Activated CD4-positive, alpha-beta memory T cell treated with anti-CD3 and anti-CD28 coated beads, Interleukin-2, amount 10 ng/mL, durations not matched to agents 7 days and 5 days (primary cell): ENCODE measurements at regions not wholly inside any gene's neighbourhood (a gene's known extent, or its start where the extent isn't known, plus 50 kb on each side); places are given as distances from the start of the nearest gene placed in this dataset.

Source experiments
- CTCF ChIA-PET: fragments of 350-600 bp; sonication (Branson Sonifier 250); formaldehyde crosslinking; loops from one replicate; lab custom pipeline; 2021; ENCODE audit warnings: antibody characterized with exemption, inconsistent platforms; lab: Charles Lee
- POLR2A ChIA-PET: fragments of 350-600 bp; sonication (Branson Sonifier 250); formaldehyde crosslinking; loops from one replicate; lab custom pipeline; 2021; ENCODE audit warnings: antibody characterized with exemption; lab: Charles Lee
- DNase-seq: peaks from one replicate; pipeline ENCODE4 v3.0.0-alpha.2; 2020
- H3K27ac Mint-ChIP-seq: one replicate; pipeline ENCODE4 v1.8.0; 2021; ENCODE audit warnings: mild to moderate bottlenecking, mixed read lengths
- H3K27me3 Mint-ChIP-seq: one replicate; pipeline ENCODE4 v1.8.0; 2021; ENCODE audit warnings: mixed read lengths
- H3K36me3 Mint-ChIP-seq: one replicate; pipeline ENCODE4 v1.8.0; 2021; ENCODE audit warnings: low read depth, mixed read lengths
- H3K4me1 Mint-ChIP-seq: one replicate; pipeline ENCODE4 v1.8.0; 2021; ENCODE audit warnings: mixed read lengths
- H3K4me3 Mint-ChIP-seq: one replicate; pipeline ENCODE4 v1.8.0; 2021; ENCODE audit warnings: mild to moderate bottlenecking, mixed read lengths
- H3K9me3 Mint-ChIP-seq: one replicate; pipeline ENCODE4 v1.8.0; 2021; ENCODE audit warnings: mixed read lengths

DNA sequence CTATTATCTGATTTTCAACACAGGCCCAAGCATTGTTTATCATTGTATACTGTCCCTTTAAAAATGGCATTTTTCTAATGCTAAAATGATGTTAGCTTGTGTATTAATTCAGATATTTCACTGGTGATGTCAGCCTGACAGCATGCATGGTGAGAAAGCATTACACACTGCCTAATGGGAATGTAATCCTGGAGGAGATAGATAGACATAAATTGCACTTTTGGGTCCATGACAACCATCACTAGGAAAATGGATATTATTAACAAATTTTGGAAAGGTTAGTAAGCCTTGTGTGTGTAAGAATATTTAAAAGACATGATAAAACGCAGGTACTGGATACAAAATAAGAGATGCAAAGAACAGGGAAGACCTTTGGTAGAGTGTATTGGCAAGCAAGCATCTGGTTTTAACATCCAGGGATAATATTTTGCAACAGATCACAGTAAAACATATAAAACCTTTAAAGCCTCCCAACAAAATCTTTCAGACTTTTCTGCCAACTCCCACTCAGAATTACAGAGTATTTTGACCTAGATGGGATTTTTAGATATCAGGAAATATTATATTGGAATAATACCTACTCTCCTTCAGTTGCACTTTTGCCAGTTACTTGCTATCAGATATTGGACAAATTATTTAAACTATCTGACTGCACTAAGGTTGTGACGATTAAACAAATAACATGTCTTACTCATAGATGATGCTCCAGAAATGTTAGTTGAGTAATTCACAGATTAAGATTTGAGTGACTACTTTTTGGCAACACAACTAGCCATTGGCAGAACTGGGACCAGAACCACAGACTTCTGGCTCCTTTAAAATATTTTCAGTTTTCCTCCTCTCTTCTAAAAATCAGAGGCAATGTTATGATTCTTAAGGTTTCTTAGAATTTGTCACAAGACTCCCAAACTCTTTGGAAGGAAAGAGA lies 291.6 kb upstream of the SEMA3C start:
- no peaks in the 10 kb centered on the region for H3K4me1 Mint-ChIP-seq
- H3K27ac Mint-ChIP-seq, result no peak overlapping the region
- ChIA-PET CTCF (no interaction called here), POLR2A (no interaction called here)
- no peaks in the 10 kb centered on the region for H3K27me3 Mint-ChIP-seq
- H3K4me3 Mint-ChIP-seq, result no peak overlapping the region
- DNase-seq, result no peak
- peaks cover 2% of the 10 kb centered on the region for H3K9me3 Mint-ChIP-seq
- no peaks in the 10 kb centered on the region for H3K36me3 Mint-ChIP-seq

DNA sequence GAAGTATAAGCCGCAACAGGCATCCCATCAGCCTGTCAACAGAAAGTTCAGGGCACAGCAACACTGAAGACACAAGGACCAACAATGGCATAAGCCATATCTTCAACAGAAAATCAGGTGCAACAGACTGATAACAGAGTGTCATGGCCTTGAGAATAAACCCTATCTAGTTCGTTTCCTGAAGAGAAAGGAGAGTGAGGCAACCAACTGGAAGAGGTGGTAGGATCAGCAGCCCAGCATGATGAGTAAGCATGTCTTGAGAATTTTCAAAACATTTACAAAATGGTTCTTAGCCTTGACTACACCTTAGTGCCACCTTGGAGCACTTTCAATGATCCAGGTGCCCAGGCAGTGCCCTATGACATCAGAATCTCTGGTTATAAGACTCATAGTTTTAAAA lies 290.2 kb upstream of the SEMA3C start:
- no peaks in the 10 kb centered on the region for H3K4me1 Mint-ChIP-seq

DNA sequence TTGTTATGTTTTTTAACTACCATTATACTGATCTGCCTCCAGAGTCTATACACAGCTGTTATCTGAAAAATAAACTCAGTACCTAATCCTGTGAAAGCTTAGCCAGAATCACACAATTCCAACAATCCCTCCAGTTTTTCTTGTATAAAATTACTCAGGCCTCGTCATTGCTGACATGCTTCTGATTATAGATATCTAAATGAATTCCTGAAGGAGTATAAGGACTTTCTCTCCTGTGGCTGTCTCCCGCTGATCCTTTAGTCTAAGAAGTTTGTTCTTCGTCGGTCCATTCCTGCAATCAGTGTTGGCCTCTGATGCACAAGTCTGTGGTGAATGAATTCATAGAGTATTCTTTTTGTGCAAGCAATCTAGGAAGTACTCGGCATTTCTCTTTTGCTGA lies 288.9 kb upstream of the SEMA3C start:
- ChIA-PET CTCF (no interaction called here), POLR2A (no interaction called here)
- Mint-ChIP-seq H3K4me3 (no peak overlapping the region), H3K4me1 (no peaks in the 10 kb centered on the region), H3K27ac (no peak overlapping the region), H3K27me3 (no peaks in the 10 kb centered on the region), H3K9me3 (peaks cover 6% of the 10 kb centered on the region), H3K36me3 (no peaks in the 10 kb centered on the region)
- DNase-seq, result no peak

More for the DNA sequence above, 290.2 kb upstream of the SEMA3C start:
- Mint-ChIP-seq H3K27ac (no peak overlapping the region), H3K27me3 (no peaks in the 10 kb centered on the region), H3K36me3 (no peaks in the 10 kb centered on the region), H3K4me3 (no peak overlapping the region), H3K9me3 (peaks cover 8% of the 10 kb centered on the region)
- no peak for DNase-seq
- ChIA-PET CTCF (no interaction called here), POLR2A (no interaction called here)

DNA sequence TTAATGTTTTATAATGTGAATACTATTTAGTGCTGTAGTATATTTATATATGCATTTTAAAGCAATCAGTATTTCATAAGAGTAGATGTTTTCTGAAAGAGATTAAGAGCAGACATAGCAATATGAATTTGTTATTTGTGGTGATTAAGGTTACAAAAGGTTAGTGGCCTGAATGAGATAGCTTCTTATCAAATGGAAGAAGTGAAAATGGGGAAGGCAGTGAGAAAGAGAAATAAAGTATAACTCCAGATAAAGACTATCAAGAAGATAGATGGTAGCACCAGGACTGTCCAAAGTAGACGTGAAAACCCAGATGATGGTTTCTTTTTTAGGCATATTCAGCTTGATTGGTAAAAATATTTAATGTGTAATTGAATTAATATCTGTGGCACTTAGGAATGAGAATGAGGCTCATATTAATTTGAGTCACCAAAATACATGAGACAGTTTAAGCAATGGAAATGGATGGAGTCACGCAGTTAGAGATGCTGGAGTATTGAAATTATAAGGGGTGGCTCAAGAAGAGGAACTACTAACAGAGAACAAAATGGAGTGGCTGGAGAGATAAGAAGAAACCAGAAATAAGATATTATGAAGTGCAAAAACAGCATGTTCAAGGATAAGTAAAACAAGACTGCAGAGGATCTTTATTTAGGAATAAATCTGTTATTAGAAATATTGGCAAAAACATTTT lies 288.0 kb upstream of the SEMA3C start:
- Mint-ChIP-seq H3K27me3 (no peaks in the 10 kb centered on the region), H3K4me3 (no peak overlapping the region), H3K27ac (no peak overlapping the region), H3K9me3 (peaks cover 6% of the 10 kb centered on the region), H3K36me3 (no peaks in the 10 kb centered on the region), H3K4me1 (no peaks in the 10 kb centered on the region)
- CTCF ChIA-PET, result no interaction called here
- POLR2A ChIA-PET, result no interaction called here
- DNase-seq, result no peak

DNA sequence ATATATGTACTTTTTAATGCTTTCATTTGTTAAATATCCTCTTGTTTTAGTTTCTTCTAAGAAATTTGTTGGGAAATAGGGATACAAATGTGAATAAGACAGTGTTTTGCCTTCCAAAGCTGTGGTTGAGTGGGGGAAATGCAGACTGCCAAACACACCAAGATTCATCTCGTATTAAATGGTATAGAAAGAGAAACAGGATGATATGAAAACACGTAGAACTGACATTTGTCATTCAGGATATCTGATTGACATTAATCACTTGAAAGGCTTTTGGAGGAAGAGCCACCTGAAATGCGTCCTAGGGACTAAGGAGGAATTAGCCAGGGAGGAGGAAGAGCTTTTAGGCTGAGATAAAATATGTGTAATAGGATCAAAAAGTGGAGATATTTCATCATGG lies 287.4 kb upstream of the SEMA3C start:
- Mint-ChIP-seq H3K9me3 (peaks cover 7% of the 10 kb centered on the region), H3K4me3 (no peak overlapping the region), H3K4me1 (no peaks in the 10 kb centered on the region), H3K27me3 (no peaks in the 10 kb centered on the region), H3K27ac (no peak overlapping the region), H3K36me3 (no peaks in the 10 kb centered on the region)
- CTCF ChIA-PET, result no interaction called here
- POLR2A ChIA-PET, result no interaction called here
- no peak for DNase-seq

DNA sequence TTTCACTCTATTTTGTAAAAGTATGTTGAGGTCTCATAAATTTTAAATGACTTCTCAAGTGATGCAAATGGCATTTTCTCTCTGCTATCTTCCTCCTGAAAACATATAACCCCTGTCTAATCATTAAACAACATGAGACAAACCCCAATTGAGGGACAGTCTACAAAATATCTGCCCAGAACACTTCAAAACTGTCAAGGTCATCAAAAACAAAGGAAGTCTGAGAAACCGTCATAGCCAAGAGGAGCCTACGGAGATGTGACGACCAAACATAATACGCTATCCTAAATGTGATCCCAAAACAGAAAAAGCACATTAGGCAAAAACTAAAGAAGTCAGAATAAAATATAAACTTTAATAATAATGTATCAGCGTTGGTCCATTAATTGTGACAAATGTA lies 282.3 kb upstream of the SEMA3C start:
- CTCF ChIA-PET, result no interaction called here
- DNase-seq, result no peak
- H3K27ac Mint-ChIP-seq, result no peak overlapping the region
- peaks cover 12% of the 10 kb centered on the region for H3K9me3 Mint-ChIP-seq
- no peaks in the 10 kb centered on the region for H3K27me3 Mint-ChIP-seq
- no peak overlapping the region for H3K4me3 Mint-ChIP-seq
- POLR2A ChIA-PET, result no interaction called here
- H3K36me3 Mint-ChIP-seq, result no peaks in the 10 kb centered on the region
- H3K4me1 Mint-ChIP-seq, result no peaks in the 10 kb centered on the region

DNA sequence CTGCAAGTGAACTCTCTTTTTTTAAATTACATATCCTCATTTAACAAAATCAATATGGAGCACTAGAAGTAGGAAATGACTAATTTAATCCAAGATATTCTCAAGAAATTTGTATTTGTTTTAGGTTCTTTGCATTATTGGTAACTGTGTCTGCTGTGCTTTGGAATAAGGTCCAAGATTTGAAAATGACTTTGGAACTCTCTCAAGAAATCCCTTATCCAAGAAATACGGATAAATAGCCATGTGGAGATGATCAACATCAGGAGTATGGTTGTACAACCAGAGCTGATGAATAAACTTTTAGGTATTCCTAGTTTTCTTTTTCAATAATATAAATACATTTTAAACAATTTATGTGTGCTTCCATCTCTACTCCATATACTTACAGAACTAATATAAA lies 279.9 kb upstream of the SEMA3C start:
- H3K27ac Mint-ChIP-seq, result no peak overlapping the region

DNA sequence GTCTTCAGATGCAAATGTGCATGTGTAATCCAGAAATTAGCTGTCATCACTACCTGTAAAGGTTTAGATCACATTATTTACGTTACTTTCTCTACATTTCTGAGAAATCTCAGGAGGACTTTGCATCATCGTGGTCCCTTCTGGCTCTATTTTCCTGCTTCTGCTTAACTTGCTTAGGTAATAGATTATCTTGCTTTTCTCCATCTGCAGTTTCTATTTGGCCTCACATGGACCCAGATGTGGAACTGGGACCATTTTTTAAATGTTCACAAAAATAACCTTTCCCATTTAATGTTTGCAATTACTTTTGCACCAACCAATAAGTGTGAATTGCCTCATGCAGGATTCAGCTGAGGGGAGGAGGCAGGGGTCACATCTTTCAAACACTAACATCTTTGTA lies 278.4 kb upstream of the SEMA3C start:
- H3K9me3 Mint-ChIP-seq, result peaks cover 10% of the 10 kb centered on the region
- POLR2A ChIA-PET, result no interaction called here
- no peaks in the 10 kb centered on the region for H3K4me1 Mint-ChIP-seq
- no peaks in the 10 kb centered on the region for H3K27me3 Mint-ChIP-seq
- H3K27ac Mint-ChIP-seq, result no peak overlapping the region
- CTCF ChIA-PET, result no interaction called here
- DNase-seq, result no peak
- H3K36me3 Mint-ChIP-seq, result no peaks in the 10 kb centered on the region
- H3K4me3 Mint-ChIP-seq, result no peak overlapping the region

More for the DNA sequence above, 279.9 kb upstream of the SEMA3C start:
- H3K27me3 Mint-ChIP-seq, result no peaks in the 10 kb centered on the region
- H3K36me3 Mint-ChIP-seq, result no peaks in the 10 kb centered on the region
- ChIA-PET POLR2A (no interaction called here), CTCF (no interaction called here)
- peaks cover 10% of the 10 kb centered on the region for H3K9me3 Mint-ChIP-seq
- H3K4me3 Mint-ChIP-seq, result no peak overlapping the region
- DNase-seq, result no peak
- no peaks in the 10 kb centered on the region for H3K4me1 Mint-ChIP-seq

DNA sequence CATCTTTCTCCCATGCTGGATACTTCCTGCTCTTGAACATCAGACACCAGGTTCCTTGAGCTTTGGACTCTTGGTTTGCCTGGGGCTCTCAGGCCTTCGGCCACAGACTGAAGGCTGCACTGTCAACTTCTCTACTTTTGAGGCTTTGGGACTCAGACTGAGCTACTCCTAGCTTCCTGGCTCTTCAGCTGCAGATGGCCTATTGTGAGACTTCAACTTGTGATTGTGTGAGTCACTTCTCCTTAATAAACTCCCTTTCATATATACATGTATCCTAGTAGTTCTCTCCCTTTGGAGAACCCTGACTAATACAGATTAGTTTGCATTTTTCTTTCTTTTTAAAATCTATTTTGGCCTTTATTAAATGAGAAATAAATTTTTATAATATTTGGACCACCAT lies 276.2 kb upstream of the SEMA3C start:
- CTCF ChIA-PET, result no interaction called here
- no peaks in the 10 kb centered on the region for H3K4me1 Mint-ChIP-seq
- peaks cover 12% of the 10 kb centered on the region for H3K9me3 Mint-ChIP-seq
- no peaks in the 10 kb centered on the region for H3K36me3 Mint-ChIP-seq
- POLR2A ChIA-PET, result no interaction called here
- H3K27ac Mint-ChIP-seq, result no peak overlapping the region
- no peak overlapping the region for H3K4me3 Mint-ChIP-seq
- DNase-seq, result no peak
- H3K27me3 Mint-ChIP-seq, result no peaks in the 10 kb centered on the region

DNA sequence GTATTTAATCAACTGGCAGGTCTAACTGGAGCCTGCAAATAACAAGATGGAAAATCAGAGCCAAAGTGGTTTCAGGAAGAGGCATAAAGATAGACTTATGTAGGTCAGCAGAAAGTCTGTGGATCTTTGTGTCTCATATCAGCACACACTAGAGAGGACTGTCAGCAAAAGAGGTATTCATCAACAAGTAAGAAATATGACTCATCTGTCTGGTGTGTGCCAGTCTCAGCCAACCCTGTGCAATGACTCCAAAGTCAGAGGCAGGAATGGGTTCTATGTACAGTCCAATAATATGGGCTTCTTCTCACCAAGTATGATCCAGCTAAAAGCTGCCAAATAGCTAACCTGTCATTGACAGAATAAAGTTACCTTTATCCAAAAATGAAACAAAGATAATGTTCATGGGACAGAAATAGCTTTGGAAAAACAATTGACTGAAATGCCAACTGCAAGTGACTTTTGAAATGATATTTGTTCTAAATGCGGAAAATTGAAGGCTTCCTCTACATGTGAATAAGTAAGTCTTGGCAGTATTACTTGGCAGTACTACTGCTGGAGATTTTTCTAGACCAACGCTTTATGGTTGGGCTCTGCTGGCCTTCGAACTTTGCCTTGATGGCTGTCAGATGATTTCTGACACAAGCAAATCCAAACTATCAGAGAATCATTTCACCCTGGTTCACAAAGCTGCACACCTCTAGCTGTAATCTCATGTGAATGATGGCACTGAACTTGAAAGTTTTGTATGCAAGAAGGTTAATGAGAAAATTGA lies 272.3 kb upstream of the SEMA3C start:
- no peak for DNase-seq
- H3K9me3 Mint-ChIP-seq, result peaks cover 8% of the 10 kb centered on the region
- CTCF ChIA-PET, result no interaction called here
- no peaks in the 10 kb centered on the region for H3K36me3 Mint-ChIP-seq
- no peak overlapping the region for H3K4me3 Mint-ChIP-seq
- POLR2A ChIA-PET, result no interaction called here
- H3K4me1 Mint-ChIP-seq, result no peaks in the 10 kb centered on the region
- H3K27me3 Mint-ChIP-seq, result no peaks in the 10 kb centered on the region
- no peak overlapping the region for H3K27ac Mint-ChIP-seq

DNA sequence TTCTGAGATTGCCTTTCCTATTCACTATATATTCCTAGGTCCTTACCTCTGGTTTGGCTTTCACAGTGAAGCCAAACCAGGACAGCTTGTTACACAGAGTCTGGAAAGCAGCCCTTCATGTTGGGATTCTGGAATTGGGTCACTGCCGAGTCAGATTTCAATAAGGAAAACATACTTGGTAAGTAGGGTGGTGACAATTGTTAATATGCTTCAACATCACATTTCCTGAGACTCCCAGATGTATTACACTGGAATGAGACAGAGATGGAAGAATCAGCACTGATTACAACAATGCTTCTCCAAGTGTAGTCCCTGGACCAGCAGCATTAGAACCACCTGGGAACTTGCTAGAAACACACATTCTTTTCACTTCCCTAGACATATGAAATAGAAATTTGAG lies 268.9 kb upstream of the SEMA3C start:
- Mint-ChIP-seq H3K4me1 (no peaks in the 10 kb centered on the region), H3K4me3 (no peak overlapping the region), H3K27me3 (no peaks in the 10 kb centered on the region), H3K36me3 (no peaks in the 10 kb centered on the region), H3K27ac (no peak overlapping the region), H3K9me3 (peaks cover 3% of the 10 kb centered on the region)
- ChIA-PET POLR2A (no interaction called here), CTCF (no interaction called here)
- DNase-seq, result no peak

DNA sequence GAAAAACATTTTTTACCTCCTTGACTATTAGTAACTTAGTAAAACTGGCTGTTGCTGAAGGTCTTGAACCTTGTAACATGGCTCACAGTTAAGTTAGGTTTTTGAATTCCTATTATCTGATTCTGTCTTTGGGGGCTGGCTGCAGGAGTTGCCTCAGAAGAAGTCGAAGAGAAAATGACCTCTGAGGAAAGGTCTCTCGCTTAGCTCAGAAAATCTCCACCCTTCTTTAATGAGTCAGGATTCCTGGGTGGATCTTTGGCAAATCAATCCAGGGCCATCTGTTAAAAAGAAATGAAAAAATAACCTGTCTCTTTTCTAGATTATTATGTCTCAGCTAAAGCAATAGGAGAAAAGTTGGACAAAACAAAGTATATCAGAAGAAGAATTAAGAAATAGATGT lies 267.8 kb upstream of the SEMA3C start:
- no peaks in the 10 kb centered on the region for H3K4me1 Mint-ChIP-seq
- no peaks in the 10 kb centered on the region for H3K36me3 Mint-ChIP-seq
- H3K9me3 Mint-ChIP-seq, result peaks cover 6% of the 10 kb centered on the region
- CTCF ChIA-PET, result no interaction called here
- H3K27ac Mint-ChIP-seq, result no peak overlapping the region
- POLR2A ChIA-PET, result no interaction called here
- no peak for DNase-seq
- H3K4me3 Mint-ChIP-seq, result no peak overlapping the region
- H3K27me3 Mint-ChIP-seq, result no peaks in the 10 kb centered on the region

DNA sequence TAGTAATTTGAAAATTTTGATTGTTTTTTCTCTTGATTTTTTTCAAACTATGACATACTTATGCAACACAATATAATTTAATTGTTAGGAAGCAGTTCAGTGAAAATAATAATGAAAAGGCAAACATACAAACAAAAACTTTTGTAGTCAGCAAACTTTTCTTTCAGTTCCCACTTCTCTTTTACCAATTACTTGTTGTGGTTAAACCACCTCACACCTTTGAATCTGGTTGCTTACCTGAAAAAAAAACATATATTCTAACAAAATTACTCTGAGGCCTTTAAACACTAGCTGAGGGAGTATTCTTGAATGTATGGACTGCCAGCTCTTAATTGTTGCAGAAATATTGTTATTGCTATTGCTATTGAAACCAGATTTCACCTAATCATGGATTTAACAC lies 266.2 kb upstream of the SEMA3C start:
- DNase-seq, result no peak
- Mint-ChIP-seq H3K9me3 (peaks cover 6% of the 10 kb centered on the region), H3K27me3 (no peaks in the 10 kb centered on the region), H3K4me3 (no peak overlapping the region), H3K36me3 (no peaks in the 10 kb centered on the region), H3K27ac (no peak overlapping the region), H3K4me1 (no peaks in the 10 kb centered on the region)
- POLR2A ChIA-PET, result no interaction called here
- CTCF ChIA-PET, result no interaction called here
